Naive thymus-derived CD4-positive, alpha-beta T cell (primary cell): ENCODE measurements at regions not wholly inside any gene's neighbourhood (a gene's known extent, or its start where the extent isn't known, plus 50 kb on each side); places are given as distances from the start of the nearest gene placed in this dataset.

Experiments used
- ATAC-seq: fragments of 150-1000 bp; cut with Tn5 transposase; 2 replicates; pipeline ENCODE4 v1.10.0; 2021; ENCODE audit warnings: mild to moderate bottlenecking, moderate library complexity
- CTCF ChIA-PET: fragments of 350-600 bp; sonication (Branson Sonifier 250); formaldehyde crosslinking; loops from one replicate; lab custom pipeline; 2021; ENCODE audit warnings: antibody characterized with exemption; lab: Charles Lee
- POLR2A ChIA-PET: fragments of 350-600 bp; sonication (Branson Sonifier 250); formaldehyde crosslinking; loops from one replicate; lab custom pipeline; 2021; ENCODE audit warnings: antibody characterized with exemption, inconsistent platforms; lab: Charles Lee
- DNase-seq, 9 donors: peaks; one replicate each; pipeline versions ENCODE4 v3.0.0 to v3.0.0-alpha.2; 2020 to 2022; ENCODE audit warnings: mixed read lengths in 1 of 9
- H3K27ac ChIP-seq: one replicate; pipeline ENCODE4 v1.7.0; 2013; ENCODE audit warnings: mild to moderate bottlenecking, low read depth, low read length, moderate library complexity
- H3K27me3 ChIP-seq, 2 donors: one replicate each; pipeline ENCODE4 v1.7.0; 2013; ENCODE audit warnings: low read length in 2 of 2, mild to moderate bottlenecking in 2 of 2, moderate library complexity in 2 of 2; ENCODE audit not compliant: control insufficient read depth in 2 of 2, insufficient read depth in 2 of 2
- H3K36me3 ChIP-seq, 3 experiments: 1 replicate in 2 of 3; 2 replicates in 1 of 3; pipeline ENCODE4 v1.7.0; 2013; ENCODE audit warnings: low read length in 3 of 3, mild to moderate bottlenecking in 3 of 3, moderate library complexity in 1 of 3; ENCODE audit not compliant: insufficient read depth in 3 of 3, control insufficient read depth in 2 of 3
- H3K4me1 ChIP-seq, 2 donors: one replicate each; pipeline ENCODE4 v1.7.0; 2013; ENCODE audit warnings: low read length in 2 of 2, mild to moderate bottlenecking in 2 of 2, moderate library complexity in 1 of 2; ENCODE audit not compliant: control insufficient read depth in 2 of 2, insufficient read depth in 2 of 2
- H3K4me3 ChIP-seq: 2 replicates; pipeline ENCODE4 v1.7.0; 2013; ENCODE audit warnings: mild to moderate bottlenecking, low read length
- H3K9me3 ChIP-seq, 3 experiments: 1 replicate in 2 of 3; 2 replicates in 1 of 3; pipeline ENCODE4 v1.7.0; 2013; ENCODE audit warnings: low read length in 3 of 3; ENCODE audit not compliant: control insufficient read depth in 2 of 3
- H3K27ac Mint-ChIP-seq, 9 donors: one replicate each; pipeline ENCODE4 v1.8.0; 2020 to 2022; ENCODE audit warnings: mixed read lengths in 9 of 9, mild to moderate bottlenecking in 8 of 9, moderate library complexity in 5 of 9, inconsistent platforms in 2 of 9
- H3K27me3 Mint-ChIP-seq, 5 donors: one replicate each; pipeline ENCODE4 v1.8.0; 2021 to 2022; ENCODE audit warnings: mixed read lengths in 5 of 5, mild to moderate bottlenecking in 1 of 5
- H3K36me3 Mint-ChIP-seq, 5 donors: one replicate each; pipeline ENCODE4 v1.8.0; 2020 to 2022; ENCODE audit warnings: mixed read lengths in 5 of 5, mild to moderate bottlenecking in 3 of 5, inconsistent platforms in 1 of 5
- H3K4me1 Mint-ChIP-seq, 7 donors: one replicate each; pipeline ENCODE4 v1.8.0; 2020 to 2022; ENCODE audit warnings: mixed read lengths in 7 of 7, mild to moderate bottlenecking in 3 of 7, inconsistent platforms in 1 of 7
- H3K4me3 Mint-ChIP-seq, 10 donors: one replicate each; pipeline ENCODE4 v1.8.0; 2020 to 2022; ENCODE audit warnings: mild to moderate bottlenecking in 10 of 10, mixed read lengths in 10 of 10, moderate library complexity in 6 of 10, inconsistent platforms in 2 of 10
- H3K9me3 Mint-ChIP-seq, 11 donors: one replicate each; pipeline ENCODE4 v1.8.0; 2020 to 2022; ENCODE audit warnings: mixed read lengths in 11 of 11, mild to moderate bottlenecking in 4 of 11, inconsistent platforms in 1 of 11, moderate library complexity in 1 of 11
- intact Hi-C, 2 donors: fragments of 100-400 bp; cut with micrococcal nuclease; formaldehyde crosslinking; loops; one replicate each; pipeline ENCODE4 v1.15.1; 2023

- ATAC-seq (no peak), DNase-seq (no peak)
- Histone ChIP-seq H3K4me1 (no peaks in the 10 kb centered on the region), H3K4me3 (no peak overlapping the region), H3K27me3 (no peaks in the 10 kb centered on the region), H3K27ac (no peak overlapping the region), H3K36me3 (no peaks in the 10 kb centered on the region), H3K9me3 (no peaks in the 10 kb centered on the region)
- no peak overlapping the region for H3K27ac Mint-ChIP-seq
- intact Hi-C loops, result no loop called here
- H3K4me1 Mint-ChIP-seq, result no peaks in the 10 kb centered on the region
- H3K4me3 Mint-ChIP-seq, result no peak overlapping the region
- peaks cover 0 to 6% (median 4%) of the 10 kb centered on the region in 5 donors for H3K27me3 Mint-ChIP-seq
- peaks cover 0 to 17% (median 2%) of the 10 kb centered on the region in 11 donors for H3K9me3 Mint-ChIP-seq
- ChIA-PET CTCF (no interaction called here), POLR2A (no interaction called here)
- peaks cover 0 to 5% (median 0%) of the 10 kb centered on the region in 5 donors for H3K36me3 Mint-ChIP-seq
Measured at GRCh38 chr5:136522217-136522956, 157.0 kb upstream of the TRPC7 start.

GRCh38 chr5:136521696-136522095, 156.4 kb upstream of the TRPC7 start:
- intact Hi-C loops, result no loop called here
- H3K9me3 Mint-ChIP-seq, result peaks cover 0 to 16% (median 0%) of the 10 kb centered on the region in 11 donors
- DNase-seq, result no peak
- Histone ChIP-seq H3K36me3 (no peaks in the 10 kb centered on the region), H3K9me3 (no peaks in the 10 kb centered on the region), H3K27me3 (no peaks in the 10 kb centered on the region), H3K4me3 (no peak overlapping the region), H3K27ac (no peak overlapping the region), H3K4me1 (no peaks in the 10 kb centered on the region)
- peaks cover 0 to 6% (median 0%) of the 10 kb centered on the region in 5 donors for H3K27me3 Mint-ChIP-seq
- peaks cover 0 to 5% (median 0%) of the 10 kb centered on the region in 5 donors for H3K36me3 Mint-ChIP-seq
- no peaks in the 10 kb centered on the region for H3K4me1 Mint-ChIP-seq
- no peak for ATAC-seq
- POLR2A ChIA-PET, result no interaction called here
- H3K4me3 Mint-ChIP-seq, result no peak overlapping the region
- CTCF ChIA-PET, result no interaction called here
- H3K27ac Mint-ChIP-seq, result no peak overlapping the region

- Histone ChIP-seq H3K27ac (no peak overlapping the region), H3K4me3 (no peak overlapping the region), H3K27me3 (no peaks in the 10 kb centered on the region), H3K36me3 (no peaks in the 10 kb centered on the region), H3K4me1 (no peaks in the 10 kb centered on the region), H3K9me3 (no peaks in the 10 kb centered on the region)
- Mint-ChIP-seq H3K4me3 (no peak overlapping the region), H3K9me3 (peaks cover 0 to 21% (median 0%) of the 10 kb centered on the region in 11 donors), H3K36me3 (no peaks in the 10 kb centered on the region), H3K27me3 (peaks cover 0 to 6% (median 0%) of the 10 kb centered on the region in 5 donors), H3K27ac (no peak overlapping the region), H3K4me1 (peaks cover 0 to 2% (median 0%) of the 10 kb centered on the region in 7 donors)
- CTCF ChIA-PET, result no interaction called here
- intact Hi-C loops, result no loop called here
- DNase-seq, result no peak
- POLR2A ChIA-PET, result no interaction called here
- ATAC-seq, result no peak
Measured at GRCh38 chr5:136518814-136519213, 153.5 kb upstream of the TRPC7 start.

- ChIA-PET CTCF (no interaction called here), POLR2A (no interaction called here)
- Mint-ChIP-seq H3K4me1 (peaks cover 0 to 2% (median 0%) of the 10 kb centered on the region in 7 donors), H3K36me3 (no peaks in the 10 kb centered on the region), H3K27ac (no peak overlapping the region), H3K9me3 (peaks cover 0 to 22% (median 0%) of the 10 kb centered on the region in 11 donors), H3K4me3 (no peak overlapping the region), H3K27me3 (peaks cover 0 to 6% (median 0%) of the 10 kb centered on the region in 5 donors)
- H3K9me3 ChIP-seq, result no peaks in the 10 kb centered on the region
- no peaks in the 10 kb centered on the region for H3K36me3 ChIP-seq
- H3K4me1 ChIP-seq, result no peaks in the 10 kb centered on the region
- H3K27me3 ChIP-seq, result no peaks in the 10 kb centered on the region
- H3K4me3 ChIP-seq, result no peak overlapping the region
- intact Hi-C loops, result no loop called here
- no peak for ATAC-seq
- no peak for DNase-seq
- no peak overlapping the region for H3K27ac ChIP-seq
Measured at GRCh38 chr5:136518174-136518573, 152.8 kb upstream of the TRPC7 start.

GRCh38 chr5:136517755-136518154, 152.4 kb upstream of the TRPC7 start:
- Histone ChIP-seq H3K27me3 (no peaks in the 10 kb centered on the region), H3K4me3 (no peak overlapping the region), H3K4me1 (no peaks in the 10 kb centered on the region), H3K27ac (no peak overlapping the region), H3K36me3 (no peaks in the 10 kb centered on the region), H3K9me3 (no peaks in the 10 kb centered on the region)
- Mint-ChIP-seq H3K27ac (no peak overlapping the region), H3K4me1 (peaks cover 0 to 2% (median 0%) of the 10 kb centered on the region in 7 donors), H3K4me3 (no peak overlapping the region), H3K27me3 (peaks cover 0 to 6% (median 0%) of the 10 kb centered on the region in 5 donors), H3K9me3 (peaks cover 0 to 22% (median 0%) of the 10 kb centered on the region in 11 donors), H3K36me3 (no peaks in the 10 kb centered on the region)
- ATAC-seq (no peak), DNase-seq (no peak)
- intact Hi-C loops, result no loop called here
- CTCF ChIA-PET, result no interaction called here
- POLR2A ChIA-PET, result no interaction called here

GRCh38 chr5:136516637-136517036, 151.3 kb upstream of the TRPC7 start:
- H3K27me3 ChIP-seq, result no peaks in the 10 kb centered on the region
- intact Hi-C loops, result no loop called here
- H3K36me3 ChIP-seq, result no peaks in the 10 kb centered on the region
- CTCF ChIA-PET, result no interaction called here
- no peak overlapping the region for H3K27ac ChIP-seq
- POLR2A ChIA-PET, result no interaction called here
- Mint-ChIP-seq H3K36me3 (no peaks in the 10 kb centered on the region), H3K9me3 (peaks cover 0 to 22% (median 0%) of the 10 kb centered on the region in 11 donors), H3K4me1 (peaks cover 0 to 2% (median 0%) of the 10 kb centered on the region in 7 donors), H3K27ac (no peak overlapping the region), H3K27me3 (peaks cover 0 to 6% (median 0%) of the 10 kb centered on the region in 5 donors), H3K4me3 (no peak overlapping the region)
- no peaks in the 10 kb centered on the region for H3K9me3 ChIP-seq
- DNase-seq, result no peak
- H3K4me1 ChIP-seq, result no peaks in the 10 kb centered on the region
- peak; percentile 18 for ATAC-seq
- H3K4me3 ChIP-seq, result no peak overlapping the region

- peaks cover 0 to 2% (median 0%) of the 10 kb centered on the region in 7 donors for H3K4me1 Mint-ChIP-seq
- intact Hi-C loops, result no loop called here
- H3K4me1 ChIP-seq, result no peaks in the 10 kb centered on the region
- ChIA-PET POLR2A (no interaction called here), CTCF (no interaction called here)
- H3K36me3 ChIP-seq, result no peaks in the 10 kb centered on the region
- peaks cover 0 to 17% (median 0%) of the 10 kb centered on the region in 11 donors for H3K9me3 Mint-ChIP-seq
- ATAC-seq, result no peak
- H3K27me3 Mint-ChIP-seq, result no peaks in the 10 kb centered on the region
- no peak overlapping the region for H3K27ac ChIP-seq
- H3K9me3 ChIP-seq, result no peaks in the 10 kb centered on the region
- no peak for DNase-seq
- H3K4me3 Mint-ChIP-seq, result no peak overlapping the region
- H3K27me3 ChIP-seq, result no peaks in the 10 kb centered on the region
- no peaks in the 10 kb centered on the region for H3K36me3 Mint-ChIP-seq
- H3K27ac Mint-ChIP-seq, result no peak overlapping the region
- H3K4me3 ChIP-seq, result no peak overlapping the region
Measured at GRCh38 chr5:136513430-136513829, 148.1 kb upstream of the TRPC7 start.
